Activated T-helper 17 cell treated with anti-CD3 and anti-CD28 coated beads, Interleukin-2, amount 50 U/mL, for 72 hours (primary cell): ENCODE measurements at regions not wholly inside any gene's neighbourhood (a gene's known extent, or its start where the extent isn't known, plus 50 kb on each side); places are given as distances from the start of the nearest gene placed in this dataset.
A peak's percentile ranks its signal among the peaks of the same experiment; 100 is the strongest.

Experiments
- ATAC-seq: fragments of 150-1000 bp; cut with Tn5 transposase; replicated peaks from 2 replicates; pipeline ENCODE4 v1.10.0; 2021; ENCODE audit warnings: mild to moderate bottlenecking, moderate library complexity
- H3K27ac Mint-ChIP-seq: one replicate; pipeline ENCODE4 v1.8.0; 2022; ENCODE audit warnings: mixed read lengths
- H3K27me3 Mint-ChIP-seq: one replicate; pipeline ENCODE4 v1.8.0; 2022; ENCODE audit warnings: mixed read lengths
- H3K36me3 Mint-ChIP-seq: one replicate; pipeline ENCODE4 v1.8.0; 2022; ENCODE audit warnings: low read depth, mild to moderate bottlenecking, mixed read lengths
- H3K4me1 Mint-ChIP-seq: one replicate; pipeline ENCODE4 v1.8.0; 2022; ENCODE audit warnings: mixed read lengths
- H3K4me3 Mint-ChIP-seq: one replicate; pipeline ENCODE4 v1.8.0; 2022; ENCODE audit warnings: mild to moderate bottlenecking, mixed read lengths
- H3K9me3 Mint-ChIP-seq: one replicate; pipeline ENCODE4 v1.8.0; 2022; ENCODE audit warnings: mixed read lengths

DNA sequence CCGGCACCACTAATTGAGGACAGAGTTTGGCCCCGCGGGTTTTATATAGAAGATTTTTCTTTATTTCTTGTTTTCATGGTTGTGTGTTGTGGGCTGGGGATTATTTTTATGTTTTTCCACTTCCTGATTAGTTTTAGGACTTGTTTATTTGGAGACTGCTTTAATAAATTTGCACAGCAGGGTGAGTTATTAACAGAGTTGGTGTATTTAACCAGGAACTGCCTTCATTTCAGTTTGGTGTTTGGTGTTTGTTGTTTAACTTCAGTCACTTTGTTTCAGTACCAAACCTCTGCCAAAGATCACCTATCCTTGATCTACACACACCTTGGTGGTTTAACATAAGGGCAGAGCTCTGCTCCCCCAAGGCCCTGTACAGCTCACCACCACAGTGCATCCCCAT lies 103.5 kb upstream of the LMO4 start:
- Mint-ChIP-seq H3K4me1 (no peaks in the 10 kb centered on the region), H3K27ac (no peak overlapping the region)
- no peak for ATAC-seq

DNA sequence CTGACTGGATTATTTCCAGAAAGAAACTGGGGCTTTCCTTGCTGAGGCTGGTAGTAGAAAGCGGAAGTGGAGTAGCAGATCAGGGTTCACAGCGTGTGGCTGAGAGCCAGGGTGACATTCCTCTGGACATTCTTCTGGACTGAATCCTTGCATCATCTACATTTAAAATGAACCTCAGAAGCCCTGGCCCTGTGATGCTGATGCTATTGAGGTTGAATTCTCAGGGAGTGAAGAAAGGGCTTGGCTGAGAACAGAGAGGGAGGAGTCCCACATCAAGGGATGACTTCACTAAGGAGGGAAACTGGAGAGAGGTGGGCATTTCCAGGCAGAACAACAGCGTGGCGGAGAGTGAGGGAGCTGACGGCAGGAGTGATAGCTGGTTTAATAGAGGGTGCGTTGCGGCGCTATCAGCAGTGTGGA lies 102.3 kb upstream of the LMO4 start:
- H3K36me3 Mint-ChIP-seq: no peaks in the 10 kb centered on the region
- no peaks in the 10 kb centered on the region for H3K27me3 Mint-ChIP-seq
- no peaks in the 10 kb centered on the region for H3K9me3 Mint-ChIP-seq
- no peak overlapping the region for H3K27ac Mint-ChIP-seq
- H3K4me3 Mint-ChIP-seq: no peak overlapping the region
- no peak for ATAC-seq
- H3K4me1 Mint-ChIP-seq: no peaks in the 10 kb centered on the region

More for the DNA sequence above, 103.5 kb upstream of the LMO4 start:
- no peak overlapping the region for H3K4me3 Mint-ChIP-seq
- no peaks in the 10 kb centered on the region for H3K36me3 Mint-ChIP-seq
- no peaks in the 10 kb centered on the region for H3K9me3 Mint-ChIP-seq
- peaks cover 3% of the 10 kb centered on the region for H3K27me3 Mint-ChIP-seq

DNA sequence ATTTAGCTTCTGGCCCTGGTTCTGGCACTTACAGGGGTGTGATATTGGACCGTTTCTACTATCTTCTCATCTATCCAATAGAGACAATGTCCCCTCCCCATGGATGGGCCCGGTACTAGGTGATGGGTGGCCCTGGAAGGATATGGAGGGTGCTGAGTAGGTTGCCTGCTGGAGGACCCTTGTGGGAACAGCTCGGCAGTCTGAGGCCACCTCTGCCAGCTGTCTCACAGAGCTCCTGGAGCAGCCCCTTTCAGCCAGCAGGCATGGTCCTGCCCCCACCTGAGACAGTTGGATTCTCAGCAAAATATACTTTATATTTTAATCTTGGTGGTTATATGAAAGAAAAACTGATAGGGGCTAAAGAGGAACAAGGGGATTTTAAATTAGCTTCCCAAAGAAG lies 101.0 kb upstream of the LMO4 start:
- Mint-ChIP-seq H3K36me3 (no peaks in the 10 kb centered on the region), H3K9me3 (no peaks in the 10 kb centered on the region), H3K4me3 (no peak overlapping the region), H3K4me1 (no peaks in the 10 kb centered on the region), H3K27me3 (no peaks in the 10 kb centered on the region), H3K27ac (no peak overlapping the region)
- ATAC-seq: no peak

DNA sequence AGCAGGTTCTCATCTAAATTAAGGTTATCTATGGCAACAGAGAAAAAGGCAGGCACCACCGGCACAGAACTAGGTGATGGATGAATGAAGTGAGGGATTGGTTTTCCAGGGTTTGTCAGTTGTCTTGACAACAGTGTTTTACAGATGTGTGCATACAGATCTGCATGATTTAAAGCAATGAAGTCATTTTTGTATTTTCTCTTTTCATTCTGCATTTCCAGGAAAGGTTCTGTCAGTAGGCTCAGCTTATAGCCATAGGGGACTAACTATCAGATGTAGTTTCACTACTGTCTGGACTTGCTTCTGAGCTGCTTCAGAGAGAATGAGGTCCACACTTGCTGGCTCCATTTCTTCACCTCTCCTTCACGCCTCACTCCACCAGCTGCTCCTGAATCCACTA lies 98.2 kb upstream of the LMO4 start:
- ATAC-seq: no peak
- no peaks in the 10 kb centered on the region for H3K4me1 Mint-ChIP-seq
- no peaks in the 10 kb centered on the region for H3K9me3 Mint-ChIP-seq
- H3K27me3 Mint-ChIP-seq: peaks cover 3% of the 10 kb centered on the region
- no peak overlapping the region for H3K27ac Mint-ChIP-seq
- H3K36me3 Mint-ChIP-seq: no peaks in the 10 kb centered on the region
- H3K4me3 Mint-ChIP-seq: no peak overlapping the region

DNA sequence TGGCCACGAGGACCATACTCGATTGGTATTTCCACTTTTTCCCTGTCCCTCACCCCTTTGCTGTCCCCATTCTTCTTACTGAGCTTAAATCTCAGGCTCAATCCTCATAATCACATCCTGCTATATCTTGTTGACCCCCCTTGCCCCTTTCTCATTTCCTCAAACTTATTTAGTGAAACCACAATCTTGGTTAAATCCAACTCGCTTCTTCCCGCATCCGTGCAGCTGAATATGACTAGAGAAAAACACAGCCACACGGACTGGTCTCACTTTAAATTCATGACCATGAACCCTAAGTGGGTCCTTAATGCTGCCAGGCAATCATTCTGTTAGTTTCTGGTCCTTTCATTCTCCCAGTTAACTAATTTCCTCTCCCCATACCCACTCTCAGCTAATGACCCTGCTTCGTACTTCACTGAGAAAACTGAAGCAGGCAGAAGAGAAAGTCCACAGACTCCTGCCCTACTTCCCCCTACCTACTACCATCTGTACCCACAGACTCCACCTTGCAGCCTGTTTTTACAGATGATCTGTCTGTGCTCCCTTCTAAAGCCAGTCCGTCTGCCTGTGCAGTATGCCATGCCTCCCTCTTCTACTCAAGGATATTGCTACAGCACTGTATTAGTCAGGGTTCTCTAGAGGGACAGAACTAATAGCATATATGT lies 96.8 kb upstream of the LMO4 start:
- no peaks in the 10 kb centered on the region for H3K4me1 Mint-ChIP-seq
- ATAC-seq: no peak
- peaks cover 3% of the 10 kb centered on the region for H3K27me3 Mint-ChIP-seq
- no peaks in the 10 kb centered on the region for H3K36me3 Mint-ChIP-seq
- no peak overlapping the region for H3K27ac Mint-ChIP-seq
- H3K9me3 Mint-ChIP-seq: no peaks in the 10 kb centered on the region
- no peak overlapping the region for H3K4me3 Mint-ChIP-seq

DNA sequence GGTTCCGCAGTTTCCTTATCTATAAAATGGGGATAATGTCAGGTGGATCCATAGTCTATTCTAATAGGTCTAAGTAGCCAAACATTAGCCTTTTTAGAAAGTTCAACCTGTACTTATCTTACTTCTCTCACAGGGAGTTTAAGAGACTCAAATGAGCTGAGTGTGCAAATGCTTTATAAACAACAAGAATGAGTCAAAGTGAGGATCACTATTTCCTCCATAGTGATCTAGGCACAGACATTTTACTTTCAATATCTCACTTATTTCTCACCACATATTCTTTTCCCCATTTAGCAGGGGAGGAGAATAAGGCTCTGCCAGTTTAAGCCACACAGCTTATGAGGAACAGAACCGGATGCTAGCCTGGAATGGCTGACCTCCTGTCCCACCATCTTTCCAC lies 92.1 kb upstream of the LMO4 start:
- H3K4me3 Mint-ChIP-seq: no peak overlapping the region
- peaks cover 8% of the 10 kb centered on the region for H3K27me3 Mint-ChIP-seq
- no peak overlapping the region for H3K27ac Mint-ChIP-seq
- H3K4me1 Mint-ChIP-seq: no peaks in the 10 kb centered on the region
- no peaks in the 10 kb centered on the region for H3K9me3 Mint-ChIP-seq
- peak; percentile 11 for ATAC-seq
- no peaks in the 10 kb centered on the region for H3K36me3 Mint-ChIP-seq

DNA sequence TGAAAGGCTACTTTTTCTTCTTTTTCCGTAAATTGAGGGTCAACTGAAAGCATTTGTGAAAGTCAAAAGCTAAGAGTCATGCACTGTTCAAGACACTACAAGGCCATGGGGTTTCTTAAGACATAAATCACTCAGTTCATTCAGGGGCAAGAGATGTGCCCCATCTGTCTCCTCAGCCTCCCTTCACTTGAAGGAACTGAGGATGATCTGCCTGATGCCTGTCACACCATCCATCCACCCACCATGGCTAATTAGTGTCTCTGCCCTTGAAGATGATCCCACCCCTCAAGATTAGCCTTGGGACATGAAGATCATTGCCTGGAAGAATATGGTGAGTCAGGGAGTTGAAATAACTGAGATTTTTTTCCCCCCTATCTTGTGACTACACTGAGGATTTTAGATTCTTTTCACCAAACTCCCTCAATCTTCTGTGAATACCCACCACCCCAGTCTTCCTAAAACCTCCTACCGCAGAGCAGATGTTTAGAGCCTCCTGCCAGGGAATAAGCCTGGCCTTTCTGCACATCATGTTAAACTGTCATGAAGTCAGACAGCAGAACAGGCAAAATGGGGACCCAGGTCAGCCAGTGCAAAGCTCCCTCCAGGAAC lies 88.6 kb upstream of the LMO4 start:
- Mint-ChIP-seq H3K4me1 (no peaks in the 10 kb centered on the region), H3K9me3 (no peaks in the 10 kb centered on the region), H3K36me3 (no peaks in the 10 kb centered on the region), H3K4me3 (no peak overlapping the region), H3K27me3 (peaks cover 8% of the 10 kb centered on the region), H3K27ac (no peak overlapping the region)
- ATAC-seq: no peak

DNA sequence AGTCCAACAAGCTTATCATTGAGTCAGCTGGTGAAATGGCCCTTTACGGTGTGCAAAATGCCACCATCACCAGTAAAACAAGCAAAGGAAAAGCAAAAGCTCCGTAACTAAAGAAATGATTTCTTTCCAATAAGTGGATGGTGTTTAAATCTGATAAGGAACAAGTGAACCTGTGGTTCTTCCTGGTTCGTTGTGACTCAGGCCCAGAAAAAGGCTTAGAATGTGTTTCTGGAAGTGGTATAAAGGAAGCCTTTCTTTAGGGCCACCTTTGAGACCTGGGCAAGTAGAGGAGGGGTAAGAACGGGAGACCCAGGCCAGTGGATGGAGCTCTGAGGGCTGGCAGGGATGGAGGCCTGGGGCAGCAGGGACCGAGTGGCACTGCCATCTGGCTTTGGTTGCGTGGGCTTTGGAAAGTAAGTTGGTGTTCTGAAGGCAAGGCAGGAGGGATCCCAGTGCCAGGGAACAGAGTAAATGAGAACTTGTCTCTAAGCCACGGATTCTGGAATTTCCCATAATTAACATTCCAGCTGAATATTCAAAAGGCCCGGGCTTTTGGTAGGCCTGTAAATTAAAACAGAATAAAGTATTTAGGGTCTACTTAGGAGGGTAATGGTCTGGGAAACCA lies 87.9 kb upstream of the LMO4 start:
- Mint-ChIP-seq H3K27me3 (peaks cover 5% of the 10 kb centered on the region), H3K4me3 (no peak overlapping the region), H3K27ac (no peak overlapping the region), H3K4me1 (no peaks in the 10 kb centered on the region), H3K36me3 (no peaks in the 10 kb centered on the region), H3K9me3 (no peaks in the 10 kb centered on the region)
- ATAC-seq: no peak

DNA sequence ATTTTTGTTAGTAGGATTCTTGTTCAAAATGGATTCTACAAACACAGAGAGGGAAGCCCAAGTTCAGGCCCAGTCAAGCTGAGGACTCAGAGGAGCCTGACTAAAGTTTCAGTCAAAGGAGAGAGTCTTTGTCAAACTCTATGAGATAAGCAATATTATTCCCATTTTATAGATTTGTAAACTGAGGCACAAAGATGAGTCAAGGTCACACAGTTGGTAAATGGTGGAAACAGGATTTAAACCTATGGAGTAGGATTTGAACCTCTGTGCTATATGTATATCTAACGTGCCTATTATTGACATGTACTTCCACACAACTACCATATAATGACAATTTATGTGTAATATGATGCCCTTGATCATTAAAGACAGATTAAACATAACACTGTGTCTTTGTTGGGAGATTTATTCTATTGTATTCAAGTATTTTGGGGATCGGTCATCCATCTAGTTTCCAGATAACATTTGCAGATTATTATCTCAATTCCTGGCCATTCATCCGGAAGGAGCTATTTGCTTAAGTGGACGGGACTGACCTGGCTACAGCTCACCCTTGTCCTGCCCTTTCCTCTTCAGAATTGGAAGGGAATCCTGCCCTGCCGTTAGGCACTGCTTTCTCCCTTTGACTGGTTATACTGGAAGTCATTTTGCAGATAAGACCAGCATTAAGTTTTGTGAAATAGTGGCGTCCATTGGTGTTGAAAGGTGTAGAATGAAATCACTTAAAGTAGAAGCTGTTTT lies 86.1 kb upstream of the LMO4 start:
- H3K36me3 Mint-ChIP-seq: no peaks in the 10 kb centered on the region
- peaks cover 2% of the 10 kb centered on the region for H3K9me3 Mint-ChIP-seq
- ATAC-seq: no peak
- no peak overlapping the region for H3K27ac Mint-ChIP-seq
- H3K27me3 Mint-ChIP-seq: peaks cover 7% of the 10 kb centered on the region
- H3K4me1 Mint-ChIP-seq: no peaks in the 10 kb centered on the region
- no peak overlapping the region for H3K4me3 Mint-ChIP-seq

DNA sequence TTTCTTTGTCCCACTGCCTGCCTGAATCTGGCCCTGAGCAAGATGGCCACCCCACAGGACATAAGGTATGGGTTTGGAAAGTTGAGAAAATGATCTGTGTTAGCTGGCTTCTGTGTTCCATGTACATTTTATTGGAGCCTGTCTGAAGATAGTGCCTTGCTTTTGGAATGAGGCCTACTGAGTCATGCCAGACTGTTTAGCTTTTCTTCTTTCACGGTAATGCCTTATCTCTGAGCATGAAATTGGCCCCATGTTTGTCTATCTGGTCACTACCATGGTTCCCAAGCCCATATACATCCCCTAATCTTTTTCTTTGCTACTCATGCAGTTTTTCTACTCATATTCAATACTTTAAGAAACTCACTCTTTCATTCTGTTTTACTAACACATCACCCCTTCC lies 85.1 kb upstream of the LMO4 start:
- no peaks in the 10 kb centered on the region for H3K4me1 Mint-ChIP-seq
- H3K9me3 Mint-ChIP-seq: peaks cover 4% of the 10 kb centered on the region
- ATAC-seq: no peak
- no peak overlapping the region for H3K27ac Mint-ChIP-seq
- H3K4me3 Mint-ChIP-seq: no peak overlapping the region
- no peaks in the 10 kb centered on the region for H3K36me3 Mint-ChIP-seq
- peaks cover 7% of the 10 kb centered on the region for H3K27me3 Mint-ChIP-seq

DNA sequence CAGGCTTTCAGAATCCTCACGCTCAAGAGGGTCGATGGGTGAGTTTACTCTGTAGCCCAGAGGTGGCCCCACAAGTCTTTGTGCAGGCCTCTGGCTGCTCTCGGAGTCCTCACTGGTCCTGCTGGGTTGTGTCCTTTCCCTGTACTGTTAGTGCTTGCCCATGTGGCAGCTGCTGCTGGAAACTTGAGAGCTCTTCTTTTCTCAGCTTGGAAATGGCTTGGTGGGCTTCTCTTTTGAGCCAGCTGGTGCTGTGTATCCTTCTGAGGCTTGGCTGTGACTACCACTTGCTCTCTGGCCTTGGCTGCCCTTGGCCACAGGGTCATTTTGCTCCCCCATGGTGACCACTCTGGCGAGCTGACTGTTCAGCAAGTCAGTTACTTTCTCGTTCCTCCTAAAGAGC lies 82.2 kb upstream of the LMO4 start:
- H3K36me3 Mint-ChIP-seq: no peaks in the 10 kb centered on the region
- no peak overlapping the region for H3K4me3 Mint-ChIP-seq
- H3K27ac Mint-ChIP-seq: no peak overlapping the region
- H3K9me3 Mint-ChIP-seq: peaks cover 4% of the 10 kb centered on the region
- peaks cover 19% of the 10 kb centered on the region for H3K27me3 Mint-ChIP-seq
- ATAC-seq: no peak
- H3K4me1 Mint-ChIP-seq: no peaks in the 10 kb centered on the region

DNA sequence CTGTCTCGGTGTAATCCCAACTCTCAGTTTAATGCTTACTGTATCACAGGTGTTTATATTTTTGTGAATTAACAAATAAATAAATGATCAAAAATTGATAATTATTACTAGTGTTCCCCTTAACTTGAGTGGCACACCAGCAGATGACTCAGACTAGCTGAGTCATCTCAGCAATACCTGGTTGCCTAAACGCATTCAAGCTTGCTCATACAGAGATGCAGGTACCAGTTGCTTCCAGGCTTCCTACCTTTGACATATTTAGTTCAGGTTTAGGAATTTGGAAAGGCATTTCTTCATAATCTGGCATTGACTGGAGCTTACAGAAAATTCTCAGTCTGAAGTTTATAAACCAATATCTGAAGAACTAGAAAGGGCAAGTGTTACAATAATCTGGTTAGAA lies 78.9 kb upstream of the LMO4 start:
- H3K4me1 Mint-ChIP-seq: no peaks in the 10 kb centered on the region
- H3K4me3 Mint-ChIP-seq: no peak overlapping the region
- H3K27me3 Mint-ChIP-seq: peaks cover 35% of the 10 kb centered on the region
- H3K27ac Mint-ChIP-seq: no peak overlapping the region
- H3K9me3 Mint-ChIP-seq: peaks cover 4% of the 10 kb centered on the region
- ATAC-seq: no peak
- no peaks in the 10 kb centered on the region for H3K36me3 Mint-ChIP-seq

DNA sequence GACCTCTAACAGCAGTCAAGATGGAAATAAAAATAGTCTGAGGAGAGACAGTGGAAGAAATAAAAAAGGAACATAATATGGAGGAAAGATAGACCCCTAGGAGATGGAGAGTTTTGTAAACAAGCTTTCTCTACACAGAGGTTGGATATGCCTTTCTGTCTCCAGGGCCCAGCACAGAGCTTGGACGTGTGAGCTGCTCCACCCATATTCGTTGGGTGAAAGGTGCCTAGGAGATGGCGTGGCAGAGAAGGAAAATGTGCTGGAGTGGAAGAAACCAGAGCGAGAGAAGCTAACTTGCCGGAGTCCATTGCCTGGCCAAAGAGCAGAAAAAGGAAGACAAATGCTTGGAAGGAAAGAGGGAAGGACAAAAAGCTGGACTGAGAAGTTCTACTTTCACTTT lies 78.3 kb upstream of the LMO4 start:
- Mint-ChIP-seq H3K36me3 (no peaks in the 10 kb centered on the region), H3K27ac (no peak overlapping the region), H3K4me3 (no peak overlapping the region), H3K4me1 (no peaks in the 10 kb centered on the region), H3K27me3 (peaks cover 36% of the 10 kb centered on the region), H3K9me3 (peaks cover 4% of the 10 kb centered on the region)
- no peak for ATAC-seq

DNA sequence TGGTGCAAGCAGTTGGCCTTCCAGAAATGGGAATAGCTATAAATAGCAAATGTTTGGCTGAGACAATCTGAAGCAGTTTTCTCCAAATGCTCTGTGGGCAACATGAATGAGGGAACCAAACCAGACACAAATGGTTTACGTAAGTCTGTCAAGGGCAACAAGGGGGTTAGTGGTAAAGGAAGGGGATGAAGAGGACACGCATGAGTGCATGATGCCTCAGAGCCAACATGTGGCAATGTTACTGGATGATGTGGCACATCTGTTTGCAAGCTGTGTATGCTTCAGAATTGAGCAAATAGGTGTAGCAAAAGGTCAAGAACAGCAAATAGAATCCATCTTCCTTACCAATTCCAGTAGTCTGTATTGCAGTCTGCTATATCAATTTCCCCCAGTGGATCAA lies 76.3 kb upstream of the LMO4 start:
- ATAC-seq: no peak
- Mint-ChIP-seq H3K27me3 (peaks cover 36% of the 10 kb centered on the region), H3K4me3 (no peak overlapping the region), H3K36me3 (no peaks in the 10 kb centered on the region), H3K4me1 (no peaks in the 10 kb centered on the region), H3K27ac (no peak overlapping the region), H3K9me3 (peaks cover 4% of the 10 kb centered on the region)

DNA sequence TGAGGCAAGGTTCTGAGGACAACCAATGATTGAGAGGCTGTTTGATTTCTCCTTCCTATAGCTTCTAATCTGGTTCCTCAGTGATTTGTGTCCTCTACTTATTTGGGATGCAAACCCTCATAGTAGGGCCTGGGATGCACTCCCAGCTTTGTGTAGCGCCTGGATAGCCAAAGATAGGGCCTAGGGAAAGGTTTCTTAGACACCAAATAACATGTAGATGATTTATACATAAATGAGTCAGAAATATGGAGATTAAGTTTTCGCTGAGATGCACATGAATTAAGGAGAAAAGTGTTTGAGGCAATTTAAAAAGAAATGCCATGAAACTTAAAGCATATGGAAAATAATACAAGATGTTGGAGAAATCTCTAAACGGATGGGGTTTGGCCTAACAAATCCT lies 66.0 kb upstream of the LMO4 start:
- H3K36me3 Mint-ChIP-seq: no peaks in the 10 kb centered on the region

More for the DNA sequence above, 66.0 kb upstream of the LMO4 start:
- Mint-ChIP-seq H3K4me1 (no peaks in the 10 kb centered on the region), H3K27me3 (peaks cover 11% of the 10 kb centered on the region), H3K4me3 (no peak overlapping the region), H3K27ac (no peak overlapping the region), H3K9me3 (no peaks in the 10 kb centered on the region)
- ATAC-seq: no peak
